Limb (tissue), 2 donors: ENCODE measurements at regions not wholly inside any gene's neighbourhood (a gene's known extent, or its start where the extent isn't known, plus 50 kb on each side); places are given as distances from the start of the nearest gene placed in this dataset.
A peak's percentile ranks its signal among the peaks of the same experiment; 100 is the strongest.
"Not testable (repeated sequence)": the region's sequence is repeated elsewhere in the genome, so short reads cannot be mapped to it uniquely, and the experiment has no call there.

Experiments
- DNase-seq, 2 donors: peaks; one replicate each; pipeline ENCODE4 v3.0.0-alpha.2; 2016; ENCODE audit errors: extremely low spot score in 2 of 2

- DNase-seq: peak in 1 of 2 donors; percentile 10
Observed at GRCh38 chr17:26731005-26731921, 562.7 kb upstream of the WSB1 start.

- DNase-seq: not testable (repeated sequence)
Observed at GRCh38 chr17:26731926-26732325, 562.0 kb upstream of the WSB1 start.

GRCh38 chr17:26734775-26735174 lies 559.1 kb upstream of the WSB1 start:
- DNase-seq: not testable (repeated sequence)

- DNase-seq: not testable (repeated sequence)
Observed at GRCh38 chr17:26735977-26736376, 557.9 kb upstream of the WSB1 start.

- no peak for DNase-seq
Observed at GRCh38 chr17:26765860-26766709, 527.8 kb upstream of the WSB1 start.

- DNase-seq: no peak
Observed at GRCh38 chr17:26766743-26767142, 527.2 kb upstream of the WSB1 start.

GRCh38 chr17:26773189-26774188 lies 520.4 kb upstream of the WSB1 start:
- no peak for DNase-seq

GRCh38 chr17:26774291-26775218 lies 519.4 kb upstream of the WSB1 start:
- DNase-seq: no peak

- DNase-seq: no peak
Observed at GRCh38 chr17:26775219-26775822, 518.6 kb upstream of the WSB1 start.

- DNase-seq: not testable (repeated sequence)
Observed at GRCh38 chr17:26780187-26780814, 513.6 kb upstream of the WSB1 start.

GRCh38 chr17:26782153-26782552 lies 511.8 kb upstream of the WSB1 start:
- no peak for DNase-seq

GRCh38 chr17:26792486-26792885 lies 501.4 kb upstream of the WSB1 start:
- DNase-seq: no peak

GRCh38 chr17:26807024-26807423 lies 486.9 kb upstream of the WSB1 start:
- DNase-seq: no peak

GRCh38 chr17:26809033-26809432 lies 484.9 kb upstream of the WSB1 start:
- DNase-seq: no peak

GRCh38 chr17:26818736-26819135 lies 475.2 kb upstream of the WSB1 start:
- no peak for DNase-seq
